C4-2B (cell line): ENCODE measurements at regions not wholly inside any gene's neighbourhood (a gene's known extent, or its start where the extent isn't known, plus 50 kb on each side); places are given as distances from the start of the nearest gene placed in this dataset.
"Not testable (repeated sequence)": the region's sequence is repeated elsewhere in the genome, so short reads cannot be mapped to it uniquely, and the experiment has no call there.

Source experiments
- H3K27ac ChIP-seq: fragments of 450-650 bp; 2 replicates; pipeline ENCODE4 v1.5.1; 2017
- ZFX ChIP-seq: fragments of 450-650 bp; IDR thresholded peaks from 2 replicates; pipeline ENCODE4 v1.6.1; 2017
- TF ChIP-seq, protein P1 (sequence below): fragments of 450-650 bp; conservative IDR thresholded peaks from 2 replicates; pipeline ENCODE4 v1.5.1; 2017; ENCODE audit warnings: mild to moderate bottlenecking

DNA sequence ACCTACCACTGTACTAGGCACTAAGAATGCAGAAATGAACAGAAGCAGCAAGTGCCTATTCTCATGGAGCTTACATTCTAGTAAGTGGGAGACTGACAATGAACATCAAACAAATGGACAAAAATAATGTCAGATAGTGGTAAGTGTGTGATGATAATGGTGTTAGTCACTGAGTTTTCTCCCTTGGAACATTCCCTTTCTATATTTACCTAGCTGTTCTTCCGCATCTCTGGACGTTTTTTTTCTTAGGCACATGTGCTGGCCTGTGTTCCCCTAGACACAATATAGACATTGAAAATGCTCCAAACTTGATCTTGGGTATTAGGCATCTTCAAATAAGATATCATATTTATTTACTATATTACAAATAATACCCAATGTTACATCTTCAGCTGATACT, 218.1 kb upstream of the GJE1 start:
- H3K27ac ChIP-seq, result no peak overlapping the region
- no peak for TF ChIP-seq ZFX
- TF ChIP-seq, protein P1, sequence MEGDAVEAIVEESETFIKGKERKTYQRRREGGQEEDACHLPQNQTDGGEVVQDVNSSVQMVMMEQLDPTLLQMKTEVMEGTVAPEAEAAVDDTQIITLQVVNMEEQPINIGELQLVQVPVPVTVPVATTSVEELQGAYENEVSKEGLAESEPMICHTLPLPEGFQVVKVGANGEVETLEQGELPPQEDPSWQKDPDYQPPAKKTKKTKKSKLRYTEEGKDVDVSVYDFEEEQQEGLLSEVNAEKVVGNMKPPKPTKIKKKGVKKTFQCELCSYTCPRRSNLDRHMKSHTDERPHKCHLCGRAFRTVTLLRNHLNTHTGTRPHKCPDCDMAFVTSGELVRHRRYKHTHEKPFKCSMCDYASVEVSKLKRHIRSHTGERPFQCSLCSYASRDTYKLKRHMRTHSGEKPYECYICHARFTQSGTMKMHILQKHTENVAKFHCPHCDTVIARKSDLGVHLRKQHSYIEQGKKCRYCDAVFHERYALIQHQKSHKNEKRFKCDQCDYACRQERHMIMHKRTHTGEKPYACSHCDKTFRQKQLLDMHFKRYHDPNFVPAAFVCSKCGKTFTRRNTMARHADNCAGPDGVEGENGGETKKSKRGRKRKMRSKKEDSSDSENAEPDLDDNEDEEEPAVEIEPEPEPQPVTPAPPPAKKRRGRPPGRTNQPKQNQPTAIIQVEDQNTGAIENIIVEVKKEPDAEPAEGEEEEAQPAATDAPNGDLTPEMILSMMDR, result no peak

DNA sequence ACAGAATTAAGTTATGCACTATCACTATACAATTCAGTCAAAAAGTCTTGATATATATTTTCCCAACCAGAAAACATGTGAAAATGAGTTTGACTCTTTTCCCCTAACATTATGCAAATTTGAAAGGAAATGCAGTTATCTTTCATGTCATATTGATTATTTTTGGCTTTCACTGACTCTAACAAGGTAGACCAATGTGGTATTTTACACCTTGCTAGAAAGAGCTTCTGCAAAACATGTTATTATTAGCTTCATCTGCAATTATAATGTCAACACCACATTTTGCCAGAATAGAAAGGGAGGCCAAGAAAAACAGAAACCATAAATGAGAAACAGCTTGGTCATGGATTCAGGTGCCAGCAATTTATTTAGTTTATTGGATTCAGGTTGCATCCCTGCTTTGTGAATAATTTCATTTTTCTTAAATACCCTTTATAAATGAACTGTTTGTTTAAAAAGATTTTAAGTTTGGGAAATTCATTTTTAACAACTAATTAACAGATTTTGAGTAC, 226.1 kb upstream of the GJE1 start:
- no peak for TF ChIP-seq ZFX
- TF ChIP-seq, protein P1, result no peak
- H3K27ac ChIP-seq, result no peak overlapping the region

DNA sequence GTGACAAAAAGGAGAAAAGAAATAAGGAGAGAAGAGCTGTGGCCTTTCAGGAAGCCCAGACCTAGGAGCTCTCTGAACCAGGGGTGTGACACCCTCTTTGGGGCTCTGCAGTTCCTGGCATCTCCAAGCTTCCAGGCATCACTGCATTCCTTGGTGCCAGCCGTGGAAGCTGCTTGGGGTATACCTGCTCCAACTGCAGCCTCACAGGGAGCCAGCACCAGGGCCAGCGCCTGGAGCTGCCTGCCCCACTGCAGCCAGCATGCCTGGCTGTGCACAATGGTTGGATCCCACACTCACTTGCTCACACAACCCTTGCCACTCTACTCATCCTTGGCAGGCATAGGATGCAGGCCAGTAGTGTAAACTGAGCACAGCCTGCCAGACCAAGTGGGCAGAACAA, 242.1 kb upstream of the GJE1 start:
- H3K27ac ChIP-seq, result no peak overlapping the region
- TF ChIP-seq, protein P1, result no peak
- no peak for TF ChIP-seq ZFX

DNA sequence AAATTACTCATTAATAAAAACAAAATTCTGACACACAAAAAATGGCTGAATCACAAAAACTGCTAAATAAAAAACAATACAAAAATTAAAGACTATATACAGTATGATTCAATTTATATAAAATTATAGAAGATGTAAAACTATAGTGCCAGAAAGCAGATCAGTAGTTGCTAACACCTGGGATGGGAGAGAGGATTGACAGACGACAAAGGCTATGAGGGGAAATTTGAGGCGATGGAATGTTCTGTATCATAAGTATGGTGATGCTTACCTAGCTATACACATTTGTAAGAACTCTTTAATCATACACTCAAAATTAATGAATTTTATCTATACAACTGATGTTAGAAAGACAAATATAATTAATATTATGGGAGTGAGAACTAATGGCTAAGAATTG, 247.9 kb upstream of the GJE1 start:
- no peak overlapping the region for H3K27ac ChIP-seq
- TF ChIP-seq, protein P1, result no peak
- TF ChIP-seq ZFX, result no peak

DNA sequence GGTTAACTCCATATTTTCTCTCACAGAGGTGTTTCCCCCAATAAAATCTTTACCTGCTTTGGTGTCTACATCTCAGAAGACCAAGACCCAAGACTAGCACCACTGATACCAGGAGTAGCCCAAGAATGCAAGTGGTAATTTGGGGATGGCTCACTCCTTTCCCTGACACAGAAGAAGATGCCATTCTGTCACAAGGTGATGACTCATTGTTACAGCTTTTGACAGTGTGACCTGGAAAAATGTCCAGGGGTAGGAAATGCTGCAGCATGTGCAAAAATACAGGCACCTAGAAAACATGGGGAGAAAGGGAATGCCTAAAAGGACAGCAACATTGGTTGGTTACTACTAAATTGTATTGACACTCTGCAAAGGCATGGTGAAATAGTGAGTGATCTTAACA, 254.0 kb upstream of the GJE1 start:
- no peak overlapping the region for H3K27ac ChIP-seq
- TF ChIP-seq ZFX, result no peak
- TF ChIP-seq, protein P1, result no peak

DNA sequence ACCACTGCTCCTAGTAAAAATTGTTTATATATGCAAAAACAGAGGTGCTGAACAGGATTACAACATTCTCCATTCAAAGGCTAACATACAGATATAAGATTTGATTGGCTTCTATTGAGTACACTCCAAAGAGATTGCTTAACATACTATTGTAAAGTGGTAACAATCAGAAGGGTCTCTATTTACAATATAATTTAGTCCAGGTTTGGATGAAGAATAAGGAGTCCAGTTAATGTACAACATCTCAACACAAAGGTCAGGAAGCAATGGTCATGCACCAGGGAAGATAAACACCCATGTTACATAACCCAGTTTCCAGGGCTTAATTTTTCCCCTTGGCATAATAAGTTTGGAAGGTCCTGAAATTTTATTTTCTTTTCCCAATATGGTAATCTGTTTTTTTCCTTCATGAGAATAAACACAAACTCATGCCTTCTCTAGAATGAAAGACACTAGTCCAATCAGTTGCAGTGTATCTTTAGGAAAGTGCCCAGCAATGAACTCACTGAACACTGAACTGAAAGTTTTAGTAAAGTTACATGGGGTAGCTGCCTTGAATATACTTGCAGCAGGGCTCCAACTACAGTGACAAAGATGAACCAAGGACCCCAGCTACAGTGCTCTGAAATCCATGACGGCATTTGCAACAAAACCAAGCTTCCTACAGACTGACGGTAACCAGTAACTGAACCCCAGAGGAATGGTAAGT, 255.3 kb upstream of the GJE1 start:
- no peak overlapping the region for H3K27ac ChIP-seq
- TF ChIP-seq ZFX, result no peak
- TF ChIP-seq, protein P1, result no peak

DNA sequence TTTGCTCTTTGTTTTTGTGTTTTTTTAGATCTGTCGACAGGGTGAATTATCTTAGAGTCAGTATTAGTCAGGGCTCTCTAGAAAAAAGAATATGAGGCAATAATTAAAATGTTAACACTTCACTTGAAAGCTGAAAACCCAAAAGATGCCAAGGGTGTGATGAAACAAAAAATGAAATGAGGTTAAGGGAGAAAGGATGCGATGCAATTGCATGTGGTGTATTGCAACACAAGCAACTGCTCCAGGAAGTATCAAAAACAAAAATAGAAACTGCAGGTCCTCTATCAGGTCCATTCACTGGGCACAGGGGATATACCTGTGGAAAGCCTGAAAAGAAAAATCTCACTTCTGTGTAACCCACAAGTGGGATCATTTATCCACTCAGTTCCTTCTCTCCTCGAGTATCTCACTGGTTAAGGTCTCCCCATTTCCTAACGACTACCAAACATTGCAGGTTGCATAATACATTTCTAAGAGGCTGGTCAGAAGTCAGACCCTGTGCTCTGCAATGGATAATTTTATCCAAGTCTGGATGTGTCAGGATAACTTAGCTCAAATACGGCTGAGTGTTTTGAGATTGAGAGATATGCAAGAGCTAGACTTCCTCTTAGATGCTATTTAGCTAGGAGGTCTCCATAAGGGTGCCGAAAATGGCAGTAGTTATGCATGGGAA, 257.7 kb upstream of the GJE1 start:
- TF ChIP-seq, protein P1, result no peak
- no peak for TF ChIP-seq ZFX
- H3K27ac ChIP-seq, result no peak overlapping the region

DNA sequence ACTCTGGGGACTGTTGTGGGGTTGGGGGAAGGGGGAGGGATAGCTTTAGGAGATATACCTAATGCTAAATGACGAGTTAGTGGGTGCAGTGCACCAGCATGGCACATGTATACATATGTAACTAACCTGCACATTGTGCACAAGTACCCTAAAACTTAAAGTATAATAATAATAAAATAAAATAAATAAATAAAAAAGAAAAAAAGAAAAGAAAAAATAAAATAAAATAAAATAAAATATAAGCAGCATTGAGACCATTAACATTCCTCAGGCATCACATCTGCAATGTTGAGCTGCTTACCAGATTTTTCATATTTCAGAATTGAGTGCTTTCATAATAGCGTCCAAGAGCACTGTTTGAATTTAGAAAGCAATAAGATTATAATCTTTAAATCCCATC, 263.2 kb upstream of the GJE1 start:
- not testable (repeated sequence) for H3K27ac ChIP-seq
